CD4-positive, alpha-beta T cell treated with Interleukin-12 subunit alpha and Interleukin-12 subunit beta, for 1 hour (primary cell): ENCODE measurements at regions not wholly inside any gene's neighbourhood (a gene's known extent, or its start where the extent isn't known, plus 50 kb on each side); places are given as distances from the start of the nearest gene placed in this dataset.
"Not testable (repeated sequence)": the region's sequence is repeated elsewhere in the genome, so short reads cannot be mapped to it uniquely, and the experiment has no call there.

ENCODE experiments used
- DNase-seq: peaks from one replicate; pipeline ENCODE4 v3.0.0-alpha.2; 2020

GRCh38 chr11:91268512-91269295, 955.9 kb upstream of the FAT3 start:
- DNase-seq, result not testable (repeated sequence)

DNA sequence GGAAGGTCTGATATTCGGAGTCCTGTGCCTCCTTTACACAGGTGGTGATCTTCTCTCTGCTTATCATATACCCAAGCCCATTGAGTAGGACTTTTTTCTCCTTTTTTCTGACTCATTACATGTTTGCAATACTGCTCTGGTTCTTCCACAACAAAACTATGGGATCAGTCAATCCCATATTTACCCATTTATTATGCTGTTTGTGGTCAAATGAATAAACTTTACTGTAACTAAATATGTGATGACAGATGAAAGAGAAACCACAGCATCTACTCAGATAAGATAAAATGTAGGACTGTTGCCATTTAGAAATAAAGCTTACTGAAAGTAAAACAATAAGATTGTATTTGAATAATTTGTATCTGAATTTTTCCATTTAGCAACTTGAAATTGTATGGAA, 958.7 kb upstream of the FAT3 start:
- DNase-seq, result no peak

DNA sequence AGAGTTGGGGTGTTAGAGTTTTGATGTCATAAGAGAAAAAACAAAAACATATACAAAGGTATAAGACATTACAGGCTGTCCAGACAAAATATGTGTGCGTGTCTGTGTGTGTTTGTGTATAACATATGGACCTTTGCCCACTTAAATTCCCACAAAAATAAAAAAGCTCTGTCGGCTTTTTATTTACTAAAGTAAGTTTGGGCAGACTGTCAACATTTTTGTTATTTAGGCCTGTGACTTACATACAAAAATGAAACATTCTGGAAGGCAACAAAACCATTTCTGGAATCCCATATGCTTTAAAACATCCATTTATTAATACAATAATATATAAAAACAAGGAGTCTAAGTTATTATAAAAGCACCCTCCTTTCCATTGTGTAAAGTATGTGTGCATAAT, 960.1 kb upstream of the FAT3 start:
- no peak for DNase-seq

DNA sequence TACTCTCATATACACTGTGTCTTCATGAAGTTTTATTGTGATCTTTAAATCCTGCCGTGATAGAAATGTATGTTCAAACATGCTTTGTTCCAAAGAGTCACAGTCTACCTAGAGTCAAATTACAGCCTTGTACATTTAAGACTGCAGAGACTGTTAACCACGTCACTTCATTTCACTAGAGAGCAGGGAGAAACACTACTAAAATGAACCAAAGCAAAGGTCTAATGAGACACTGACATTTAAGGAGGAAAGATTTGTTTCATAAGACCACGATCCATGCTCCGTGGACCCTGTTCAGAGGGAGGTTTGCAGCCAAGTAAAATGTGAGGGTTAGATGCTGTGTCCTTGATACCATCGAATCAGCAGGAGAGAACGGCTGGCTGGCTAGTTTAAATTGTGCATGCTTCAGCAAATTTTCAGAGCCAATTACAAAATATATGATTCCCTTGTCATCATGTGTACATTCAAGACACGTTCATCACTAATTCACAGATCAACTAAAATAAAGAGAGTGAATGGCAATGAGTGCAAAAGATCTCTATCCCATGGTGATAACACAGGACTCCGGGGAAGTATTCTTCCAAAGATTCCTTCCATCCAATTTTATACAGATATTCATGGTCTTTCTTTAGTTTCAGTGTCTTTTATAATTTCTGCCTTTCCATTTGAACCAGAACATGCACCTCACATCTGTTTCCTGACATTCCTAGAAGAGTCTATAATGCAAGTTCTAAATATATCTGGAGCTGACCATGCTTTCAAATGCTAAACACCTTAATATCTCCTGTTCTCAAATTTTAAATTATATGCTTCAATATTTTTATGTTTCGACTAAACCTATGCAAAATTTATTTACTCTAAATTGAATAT, 960.9 kb upstream of the FAT3 start:
- DNase-seq, result no peak

DNA sequence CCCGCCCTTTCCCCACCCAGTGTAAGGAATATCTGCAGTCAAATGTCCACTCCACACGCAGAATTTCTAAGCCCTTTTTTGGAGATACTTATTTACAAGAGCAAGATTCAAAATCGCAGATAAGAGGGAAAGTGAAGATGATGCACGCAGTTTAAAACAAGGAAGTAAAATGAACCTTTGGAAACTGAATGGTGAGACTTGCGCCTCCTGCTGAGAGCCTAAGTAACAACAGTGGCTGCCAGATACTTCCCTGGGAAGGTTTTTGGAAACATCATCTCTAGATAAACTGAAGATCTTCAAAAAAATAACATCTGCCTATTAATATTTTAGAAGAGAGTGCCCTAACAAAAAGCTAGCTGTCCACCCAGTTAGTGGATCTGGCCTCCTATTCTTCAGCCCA, 963.1 kb upstream of the FAT3 start:
- no peak for DNase-seq

DNA sequence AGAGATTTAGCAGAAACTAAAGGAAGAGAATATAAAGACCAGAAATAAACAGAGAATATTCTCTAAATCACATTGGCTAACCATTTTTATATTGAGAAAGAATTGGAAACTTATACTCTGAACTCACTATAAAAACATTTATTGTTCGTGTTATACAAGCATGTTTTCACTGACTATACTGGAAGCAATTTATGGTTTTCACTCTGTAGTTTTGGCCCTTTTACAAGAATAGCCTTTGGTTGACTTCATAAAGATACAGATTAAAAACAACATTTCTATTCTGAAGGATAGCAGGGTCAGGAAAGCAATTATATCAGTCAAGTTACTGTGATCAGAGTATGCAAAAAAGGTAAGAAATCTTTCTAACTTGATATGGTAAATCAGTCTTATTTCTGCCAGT, 965.7 kb upstream of the FAT3 start:
- no peak for DNase-seq

DNA sequence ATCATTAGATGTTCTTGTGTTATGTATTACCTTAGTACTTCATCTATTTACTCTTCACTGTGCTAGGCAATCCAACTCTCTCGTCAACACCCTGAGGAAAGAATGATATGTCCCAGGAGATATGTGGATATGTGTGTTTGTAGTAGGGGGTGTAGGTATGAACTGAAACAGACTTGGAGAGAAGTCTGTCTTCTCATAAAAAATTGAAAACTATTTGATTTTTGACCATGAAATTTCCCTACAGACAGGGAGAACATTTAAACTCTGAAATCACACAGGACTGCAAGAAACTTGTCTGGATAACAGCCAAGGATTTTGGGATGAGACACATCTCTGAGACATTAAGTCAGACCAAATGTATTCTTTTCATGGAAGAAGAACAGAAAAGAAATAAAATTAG, 967.0 kb upstream of the FAT3 start:
- no peak for DNase-seq

DNA sequence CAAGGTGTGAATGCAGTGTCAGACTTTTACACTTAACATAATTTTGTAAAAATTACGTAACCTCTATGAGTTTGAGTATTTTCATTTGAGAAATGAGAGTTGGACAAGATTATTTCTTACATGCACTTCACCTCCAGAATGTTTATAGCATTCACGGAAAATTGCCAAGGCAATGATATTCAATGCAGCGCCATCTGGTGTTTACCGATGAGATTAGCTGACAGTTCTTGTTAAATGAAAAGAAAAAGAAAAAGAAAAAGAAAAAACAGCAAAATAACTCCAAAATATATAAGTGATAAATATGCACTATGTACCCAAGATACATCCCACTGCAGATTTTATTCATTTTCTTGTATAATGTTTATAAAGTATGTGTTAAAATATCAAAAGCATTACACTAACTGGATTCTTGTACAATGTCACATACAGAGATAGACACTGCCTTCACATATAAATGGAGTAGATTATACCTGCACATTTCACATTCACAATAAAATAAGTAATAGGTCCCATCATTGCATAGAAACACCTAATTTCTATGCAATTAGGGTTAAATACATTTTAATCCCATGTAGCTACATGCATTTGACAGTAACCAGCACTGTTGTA, 976.3 kb upstream of the FAT3 start:
- peak; percentile 1 for DNase-seq

DNA sequence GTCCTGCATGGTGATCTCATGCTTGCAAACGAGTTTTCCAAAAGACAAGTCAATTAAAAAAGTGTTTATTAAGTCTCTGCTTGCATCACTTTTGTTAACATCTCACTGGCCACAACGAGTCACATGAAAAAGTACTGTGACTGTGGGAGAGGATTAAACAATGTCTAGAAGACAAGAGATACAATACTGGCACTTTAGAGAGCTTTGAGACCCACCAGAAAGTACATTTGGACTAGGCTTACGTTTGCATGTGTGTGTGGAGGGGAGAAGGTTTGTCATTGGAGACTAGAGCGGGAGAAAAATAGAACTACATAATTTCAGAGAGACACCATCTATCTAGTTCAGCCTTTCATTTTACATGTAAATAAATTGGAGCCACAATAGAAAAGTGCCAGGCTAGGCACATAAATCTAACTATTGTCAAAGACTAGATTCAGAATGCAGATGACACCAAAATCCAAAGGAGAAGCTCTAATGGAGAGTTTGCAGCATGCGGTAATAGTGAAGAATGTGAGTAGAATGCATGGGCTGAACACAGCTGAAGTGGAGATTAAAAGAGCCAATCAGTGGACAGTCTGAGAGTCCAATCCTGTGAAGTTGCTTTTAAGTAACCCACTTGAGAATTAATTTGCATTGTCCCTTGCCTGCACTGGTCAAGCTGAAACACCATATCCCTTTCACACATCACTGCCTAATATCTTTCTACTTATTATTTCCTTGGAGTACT, 977.4 kb upstream of the FAT3 start:
- DNase-seq, result no peak

DNA sequence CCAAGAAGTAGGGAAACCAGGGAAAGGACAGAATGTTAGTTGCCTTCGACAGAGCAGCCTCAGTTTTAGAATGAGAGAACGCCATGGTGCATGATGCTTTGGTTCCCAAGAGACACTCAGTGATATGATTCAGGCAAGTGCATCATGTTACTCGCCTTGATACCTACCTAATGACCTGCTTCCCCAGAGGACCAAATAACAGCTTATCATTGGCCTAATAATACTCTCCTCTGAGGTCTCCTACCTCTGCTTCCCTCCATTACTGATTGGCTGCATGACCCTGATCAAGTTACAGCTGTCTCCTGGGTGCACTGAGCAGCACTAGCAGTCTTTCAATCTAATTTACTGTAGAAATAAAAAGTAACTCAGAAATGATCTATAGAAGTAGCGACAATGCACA, 979.7 kb upstream of the FAT3 start:
- DNase-seq, result no peak

- no peak for DNase-seq
Measured at GRCh38 chr11:91243630-91244029, 981.0 kb upstream of the FAT3 start.

DNA sequence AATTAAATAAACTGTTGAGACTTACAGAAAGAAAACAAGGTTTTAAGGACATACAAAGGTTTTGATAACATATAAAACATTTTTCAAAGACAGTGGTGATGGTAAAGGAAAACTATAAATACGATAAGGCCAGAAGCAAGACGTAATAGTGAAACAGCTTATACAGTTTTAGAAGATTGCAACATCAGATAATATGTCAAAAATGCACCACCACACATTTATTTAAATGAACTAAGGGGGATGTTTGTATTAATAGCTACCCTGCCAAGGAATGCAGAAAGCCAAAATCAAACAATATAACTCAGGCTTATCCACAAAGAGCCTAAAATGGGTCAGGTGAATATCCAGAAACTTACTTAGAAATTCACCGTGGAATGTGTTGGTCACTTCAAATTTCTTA, 981.6 kb upstream of the FAT3 start:
- no peak for DNase-seq

- DNase-seq, result no peak
Measured at GRCh38 chr11:91241226-91241625, 983.4 kb upstream of the FAT3 start.

- no peak for DNase-seq
Measured at GRCh38 chr11:91239359-91239758, 985.3 kb upstream of the FAT3 start.

DNA sequence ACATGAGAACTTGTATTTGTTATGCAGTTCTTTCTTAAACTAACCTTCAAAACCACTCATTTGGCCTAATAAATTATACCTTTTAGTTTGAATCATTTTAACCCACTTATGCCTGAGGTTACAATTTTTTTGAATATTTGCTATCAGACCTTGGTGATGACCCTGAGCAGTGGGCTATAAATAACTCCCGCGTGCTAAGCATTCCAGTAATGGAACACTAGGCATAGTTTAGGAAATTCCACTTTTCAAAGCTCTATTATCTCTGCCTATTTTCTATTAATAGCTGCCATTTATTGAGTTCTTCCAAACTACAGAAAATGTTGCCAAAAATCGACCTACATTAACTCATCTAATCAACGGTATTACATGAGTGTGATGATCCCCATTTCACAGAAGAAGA, 993.4 kb upstream of the FAT3 start:
- no peak for DNase-seq

DNA sequence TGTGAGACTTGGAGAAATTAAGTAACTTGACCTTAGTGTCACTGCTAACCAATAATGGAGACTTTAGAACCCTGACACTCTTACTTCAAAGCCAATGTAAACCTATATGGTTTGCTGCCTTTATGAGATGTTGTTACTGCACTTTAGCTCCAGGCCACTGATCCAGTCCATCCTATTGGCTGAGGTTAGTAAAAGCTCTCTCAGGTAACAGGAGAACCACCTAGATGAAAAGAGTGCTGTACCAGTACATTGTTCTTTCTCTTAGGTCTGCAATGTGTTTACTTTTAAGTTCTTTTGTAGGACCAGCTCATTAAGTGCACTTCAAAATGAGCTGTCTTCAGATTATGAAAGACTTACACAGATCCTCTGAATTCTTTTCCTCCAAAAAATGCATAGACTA, 994.0 kb upstream of the FAT3 start:
- DNase-seq, result no peak

- no peak for DNase-seq
Measured at GRCh38 chr11:91222830-91223229, 1000.0 kb upstream of the CHORDC1 start.

- DNase-seq, result no peak
Measured at GRCh38 chr11:91220476-91221202, 997.8 kb upstream of the CHORDC1 start.

- no peak for DNase-seq
Measured at GRCh38 chr11:91219535-91219934, 996.7 kb upstream of the CHORDC1 start.

- DNase-seq, result no peak
Measured at GRCh38 chr11:91209751-91210150, 986.9 kb upstream of the CHORDC1 start.

- DNase-seq, result no peak
Measured at GRCh38 chr11:91209306-91209705, 986.5 kb upstream of the CHORDC1 start.

- no peak for DNase-seq
Measured at GRCh38 chr11:91199866-91200265, 977.0 kb upstream of the CHORDC1 start.

DNA sequence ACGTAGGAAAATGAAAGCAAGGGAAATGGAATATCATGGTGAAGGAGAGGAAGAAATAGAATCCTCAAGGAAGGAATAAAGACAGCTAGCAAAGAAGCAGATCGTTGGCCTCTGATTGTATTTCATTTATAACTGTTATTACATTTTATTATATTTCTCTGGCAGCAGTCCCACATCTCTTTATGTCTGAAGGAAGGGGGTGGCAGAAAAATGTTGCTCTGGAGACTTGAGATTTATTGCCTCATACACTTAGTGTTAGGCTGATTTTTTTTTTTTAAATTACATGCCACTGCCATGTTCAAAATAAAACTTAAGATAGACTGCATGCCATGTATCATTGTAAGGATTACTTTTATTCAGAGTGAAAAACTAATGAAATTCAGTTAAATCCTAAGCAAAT, 971.7 kb upstream of the CHORDC1 start:
- DNase-seq, result no peak
